Dermis microvascular lymphatic vessel endothelial cell (primary cell): ENCODE measurements at regions not wholly inside any gene's neighbourhood (a gene's known extent, or its start where the extent isn't known, plus 50 kb on each side); places are given as distances from the start of the nearest gene placed in this dataset.
"Not testable (repeated sequence)": the region's sequence is repeated elsewhere in the genome, so short reads cannot be mapped to it uniquely, and the experiment has no call there.

ENCODE experiments used
- DNase-seq, 2 donors: peaks; one replicate each; pipeline versions ENCODE4 v3.0.0 to v3.0.0-alpha.2; 2010; ENCODE audit warnings: low read depth in 2 of 2

DNA sequence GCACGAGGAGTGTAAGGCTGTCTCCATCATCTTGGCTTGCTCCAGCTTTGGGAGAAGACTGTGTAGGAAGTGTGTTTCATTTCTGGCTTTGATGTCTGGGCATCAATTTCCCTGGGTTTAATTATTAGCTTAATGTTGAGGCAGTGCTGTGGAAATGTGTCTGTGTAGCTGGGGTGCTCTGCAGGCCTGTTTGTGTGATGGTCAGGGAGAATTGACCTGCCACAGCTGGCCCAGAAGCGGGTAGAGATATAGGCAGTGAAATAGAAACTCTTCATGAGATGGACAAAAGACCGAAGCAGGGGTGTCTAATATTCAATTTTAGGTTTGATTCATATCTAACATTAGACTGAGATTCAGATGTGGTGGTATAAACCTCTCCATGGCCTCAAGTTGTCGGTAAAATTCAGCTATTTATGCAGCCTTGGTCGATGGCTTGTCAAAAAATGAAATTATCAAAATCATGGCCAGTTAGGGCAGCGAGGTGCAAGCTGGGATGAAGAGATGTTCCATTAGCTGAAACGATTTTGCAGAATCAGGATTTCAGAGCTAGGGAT lies 95.3 kb upstream of the SNX9 start:
- no peak for DNase-seq

- no peak for DNase-seq
Observed at GRCh38 chr6:157728183-157728881, 94.7 kb upstream of the SNX9 start.

- DNase-seq: no peak
Observed at GRCh38 chr6:157731221-157731620, 91.8 kb upstream of the SNX9 start.

GRCh38 chr6:157732007-157732406 lies 91.0 kb upstream of the SNX9 start:
- DNase-seq: no peak

GRCh38 chr6:157732416-157733161 lies 90.5 kb upstream of the SNX9 start:
- DNase-seq: no peak

DNA sequence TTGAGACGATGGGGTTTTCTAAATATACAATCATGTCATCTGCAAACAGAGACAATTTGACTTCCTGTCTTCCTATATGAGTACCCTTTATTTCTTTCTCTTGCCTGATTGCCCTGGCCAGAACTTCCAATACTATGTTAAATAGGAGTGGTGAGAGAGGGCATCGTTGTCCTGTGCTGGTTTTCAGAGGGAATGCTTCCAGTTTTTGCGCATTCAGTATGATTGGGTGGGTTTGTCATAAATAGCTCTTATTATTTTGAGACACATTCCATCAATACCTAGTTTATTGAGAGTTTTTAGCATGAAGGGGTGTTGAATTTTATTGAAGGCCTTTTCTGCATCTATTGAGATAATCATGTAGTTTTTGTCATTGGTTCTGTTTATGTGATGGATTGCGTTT lies 86.5 kb upstream of the SNX9 start:
- not testable (repeated sequence) for DNase-seq

DNA sequence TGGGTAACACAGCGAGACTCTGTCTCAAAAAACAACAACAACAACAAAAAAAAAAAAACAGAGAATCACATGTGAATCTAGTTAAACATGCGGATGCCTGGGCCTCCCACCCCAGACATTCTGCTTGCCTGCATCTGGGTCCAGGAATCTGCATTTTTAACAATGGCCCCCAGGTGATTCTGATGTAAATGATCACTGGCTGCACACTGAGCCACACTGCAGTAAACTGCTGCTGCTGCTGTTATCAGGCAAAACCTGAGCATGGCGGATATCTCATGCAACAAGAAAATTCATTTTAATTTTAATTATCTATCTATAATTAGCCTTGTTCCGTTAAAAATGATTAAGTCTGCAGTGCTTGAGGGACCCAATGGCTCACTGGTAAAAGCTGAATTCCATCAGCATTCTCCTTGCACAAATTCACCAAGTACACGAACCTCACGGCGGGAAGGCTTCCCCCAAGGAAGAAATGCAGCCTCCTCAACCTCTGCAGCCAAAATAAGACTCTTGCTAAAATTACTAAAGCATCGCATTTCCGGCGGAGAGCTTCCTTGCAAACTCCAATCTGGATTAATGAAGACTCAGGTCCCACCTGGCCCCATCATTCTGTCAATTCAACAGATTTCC lies 81.6 kb upstream of the SNX9 start:
- DNase-seq: no peak

GRCh38 chr6:157741948-157742556 lies 81.0 kb upstream of the SNX9 start:
- DNase-seq: peak in 1 of 2 donors; percentile 22

DNA sequence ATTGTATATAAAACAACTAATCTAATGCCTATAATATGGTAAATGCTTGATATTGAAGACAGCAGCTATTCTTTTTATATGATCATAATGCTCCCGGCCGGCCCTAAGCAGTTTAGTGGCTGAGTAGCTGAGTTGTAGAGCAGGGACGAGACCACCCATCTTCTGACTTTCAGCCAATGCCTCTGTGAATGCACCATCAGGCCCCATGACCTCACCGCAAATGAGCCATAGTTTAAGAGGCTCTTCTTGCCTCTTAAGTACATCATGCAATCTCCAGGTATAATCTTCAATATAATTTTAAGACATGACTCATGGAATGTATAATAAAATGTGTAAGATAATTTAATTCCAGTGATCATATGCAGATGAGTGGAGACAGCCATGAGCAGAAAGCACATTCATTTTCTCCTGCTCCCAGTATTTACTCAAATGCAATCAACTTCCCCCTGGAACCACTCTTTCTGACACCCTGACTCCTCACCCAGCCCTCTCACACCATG lies 78.9 kb upstream of the SNX9 start:
- no peak for DNase-seq

- no peak for DNase-seq
Observed at GRCh38 chr6:157746897-157747296, 76.1 kb upstream of the SNX9 start.

DNA sequence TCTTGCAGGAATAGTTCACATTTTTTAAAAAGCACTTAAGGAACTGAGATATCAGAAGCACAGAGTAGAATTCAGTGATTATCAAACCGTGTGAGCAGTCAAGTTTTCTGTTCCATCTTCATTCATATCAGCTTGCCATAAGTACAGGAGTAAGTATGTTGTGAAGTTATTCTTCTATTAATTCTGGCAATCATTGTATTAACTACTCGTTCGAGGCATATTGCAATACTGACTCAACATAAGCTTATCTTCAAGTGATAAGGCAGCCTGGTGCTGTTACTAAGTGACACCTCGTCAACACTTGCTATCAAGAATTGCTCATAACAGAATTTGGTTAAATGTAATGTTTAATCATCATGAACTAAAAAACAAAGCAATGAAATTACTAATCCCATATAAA lies 75.7 kb upstream of the SNX9 start:
- no peak for DNase-seq

- DNase-seq: peak; percentile 77 to 83
Observed at GRCh38 chr6:157748839-157749571, 74.0 kb upstream of the SNX9 start.

- DNase-seq: not testable (repeated sequence)
Observed at GRCh38 chr6:157750973-157751372, 72.1 kb upstream of the SNX9 start.

- DNase-seq: peak in 1 of 2 donors; percentile 76
Observed at GRCh38 chr6:157751547-157752200, 71.4 kb upstream of the SNX9 start.

DNA sequence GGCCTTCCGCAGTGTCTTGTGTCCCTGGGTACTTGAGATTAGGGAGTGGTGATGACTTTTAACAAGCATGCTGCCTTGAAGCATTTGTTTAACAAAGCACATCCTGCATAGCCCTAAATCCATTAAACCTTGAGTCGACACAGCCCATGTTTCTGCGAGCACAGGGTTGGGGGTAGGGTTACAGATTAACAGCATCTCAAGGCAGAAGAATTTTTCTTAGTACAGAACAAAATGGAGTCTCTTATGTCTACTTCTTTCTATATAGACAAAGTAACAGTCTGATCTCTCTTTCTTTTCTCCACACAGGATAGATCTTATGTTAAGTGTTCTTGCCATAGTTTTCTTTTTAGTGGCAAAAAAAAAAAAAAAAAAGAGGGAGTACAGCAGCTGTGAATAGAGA lies 70.2 kb upstream of the SNX9 start:
- not testable (repeated sequence) for DNase-seq

DNA sequence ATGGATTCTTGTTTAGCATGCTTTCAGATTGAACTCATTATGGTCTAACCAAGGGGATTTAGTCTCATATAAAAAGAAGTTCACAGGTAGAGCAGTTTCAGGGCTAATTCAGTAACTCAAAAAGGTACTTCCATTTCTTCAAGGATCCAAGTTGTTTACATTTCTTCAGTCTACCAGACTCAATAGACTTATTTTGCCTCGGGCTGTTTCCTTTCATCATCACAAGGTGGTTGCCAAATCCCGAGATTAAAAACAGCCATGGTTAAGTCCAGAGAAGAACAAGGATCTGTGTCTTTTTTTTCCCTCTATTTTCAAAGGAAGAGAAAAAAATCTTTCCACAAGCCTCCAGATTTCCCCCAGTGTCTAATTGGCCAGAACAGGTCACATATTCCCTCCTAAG lies 69.8 kb upstream of the SNX9 start:
- no peak for DNase-seq

- not testable (repeated sequence) for DNase-seq
Observed at GRCh38 chr6:157753801-157754200, 69.2 kb upstream of the SNX9 start.

DNA sequence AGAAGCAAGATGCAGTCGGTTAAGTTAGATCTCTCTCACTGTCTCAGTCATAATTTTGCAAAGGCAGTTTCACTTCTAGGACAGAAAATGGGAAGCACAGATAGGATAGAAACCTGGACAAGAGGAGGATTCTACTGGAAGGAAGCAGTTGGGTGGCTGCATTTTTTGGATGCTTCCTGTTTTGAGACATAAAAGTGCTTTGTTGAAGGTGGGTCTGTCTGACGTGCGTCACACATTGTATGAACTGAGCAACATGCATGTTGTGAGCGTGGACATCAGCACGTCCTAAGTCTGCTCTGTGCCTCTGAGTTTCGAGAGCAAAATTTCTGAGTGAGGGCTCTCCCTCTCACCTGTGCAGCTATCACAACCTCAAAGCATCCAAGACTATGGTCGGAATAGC lies 68.7 kb upstream of the SNX9 start:
- DNase-seq: no peak

- no peak for DNase-seq
Observed at GRCh38 chr6:157755032-157755745, 67.9 kb upstream of the SNX9 start.
